Activated CD8-positive, alpha-beta T cell treated with anti-CD3 and anti-CD28 coated beads, Interleukin-2, amount 10 ng/mL, durations not matched to agents 7 days and 5 days (primary cell): ENCODE measurements at regions not wholly inside any gene's neighbourhood (a gene's known extent, or its start where the extent isn't known, plus 50 kb on each side); places are given as distances from the start of the nearest gene placed in this dataset.
"Not testable (repeated sequence)": the region's sequence is repeated elsewhere in the genome, so short reads cannot be mapped to it uniquely, and the experiment has no call there.

Source experiments
- ATAC-seq: fragments of 150-1000 bp; cut with Tn5 transposase; one replicate; pipeline ENCODE4 v1.10.0; 2021; ENCODE audit warnings: moderate library complexity
- CTCF ChIA-PET: fragments of 350-600 bp; sonication (Branson Sonifier 250); formaldehyde crosslinking; loops from one replicate; lab custom pipeline; 2021; ENCODE audit warnings: antibody characterized with exemption; lab: Charles Lee
- POLR2A ChIA-PET: fragments of 350-600 bp; sonication (Branson Sonifier 250); formaldehyde crosslinking; loops from one replicate; lab custom pipeline; 2021; ENCODE audit warnings: antibody characterized with exemption; lab: Charles Lee
- DNase-seq: peaks from one replicate; pipeline ENCODE4 v3.0.0-alpha.2; 2020
- H3K27ac Mint-ChIP-seq: one replicate; pipeline ENCODE4 v1.8.0; 2021; ENCODE audit warnings: mild to moderate bottlenecking, mixed read lengths
- H3K27me3 Mint-ChIP-seq: one replicate; pipeline ENCODE4 v1.8.0; 2021; ENCODE audit warnings: low read depth, mixed read lengths
- H3K36me3 Mint-ChIP-seq: one replicate; pipeline ENCODE4 v1.8.0; 2021; ENCODE audit warnings: low read depth, mixed read lengths
- H3K4me1 Mint-ChIP-seq: one replicate; pipeline ENCODE4 v1.8.0; 2021; ENCODE audit warnings: low read depth, mixed read lengths
- H3K4me3 Mint-ChIP-seq: one replicate; pipeline ENCODE4 v1.8.0; 2021; ENCODE audit warnings: mild to moderate bottlenecking, mixed read lengths
- H3K9me3 Mint-ChIP-seq: one replicate; pipeline ENCODE4 v1.8.0; 2022; ENCODE audit warnings: mixed read lengths; ENCODE audit not compliant: insufficient read depth

GRCh38 chr15:69570997-69571396 is 118.4 kb downstream of the RPLP1 start:
- POLR2A ChIA-PET = no interaction called here
- CTCF ChIA-PET = no interaction called here
- no peaks in the 10 kb centered on the region for H3K9me3 Mint-ChIP-seq

GRCh38 chr15:69573278-69573677 is 120.7 kb downstream of the RPLP1 start:
- DNase-seq, POLR2A ChIA-PET, ATAC-seq, H3K4me3 Mint-ChIP-seq, H3K27ac Mint-ChIP-seq, H3K9me3 Mint-ChIP-seq, H3K36me3 Mint-ChIP-seq: not testable (repeated sequence)
- Mint-ChIP-seq H3K4me1 (peaks cover 49% of the 10 kb centered on the region), H3K27me3 (peaks cover 12% of the 10 kb centered on the region)
- CTCF ChIA-PET = interaction anchor here (0.7 to 1.2 kb wide), 4 partner anchors 16 to 915 kb away, joined by 3 to 4 read pairs (median 3); no protein-coding TSS in a partner anchor

More at GRCh38 chr15:69570997-69571396, 118.4 kb downstream of the RPLP1 start:
- ATAC-seq (no peak), DNase-seq (no peak)
- Mint-ChIP-seq H3K4me3 (no peak overlapping the region), H3K27ac (no peak overlapping the region), H3K4me1 (peaks cover 27% of the 10 kb centered on the region), H3K27me3 (peaks cover 12% of the 10 kb centered on the region), H3K36me3 (no peaks in the 10 kb centered on the region)

GRCh38 chr15:69573815-69574475 is 121.3 kb downstream of the RPLP1 start:
- peaks cover 53% of the 10 kb centered on the region for H3K4me1 Mint-ChIP-seq
- ChIA-PET CTCF (interaction anchor here (0.7 to 1.2 kb wide), 4 partner anchors 15 to 914 kb away, joined by 3 to 4 read pairs (median 3); no protein-coding TSS in a partner anchor), POLR2A (no interaction called here)
- no peaks in the 10 kb centered on the region for H3K9me3 Mint-ChIP-seq
- H3K4me3 Mint-ChIP-seq = no peak overlapping the region
- H3K27ac Mint-ChIP-seq = peak overlapping the region; percentile 62
- ATAC-seq = peak; percentile 62
- H3K36me3 Mint-ChIP-seq = no peaks in the 10 kb centered on the region
- H3K27me3 Mint-ChIP-seq = peaks cover 15% of the 10 kb centered on the region
- peak; percentile 35 for DNase-seq

GRCh38 chr15:69574506-69574905 is 121.9 kb downstream of the RPLP1 start:
- CTCF ChIA-PET = interaction anchor here (1.2 kb wide), 1 partner anchor 98 kb away, joined by 4 read pairs; no protein-coding TSS in a partner anchor
- peak; percentile 22 for ATAC-seq

GRCh38 chr15:69575387-69575786 is 122.8 kb downstream of the RPLP1 start:
- Mint-ChIP-seq H3K4me3 (no peak overlapping the region), H3K9me3 (no peaks in the 10 kb centered on the region), H3K27me3 (peaks cover 16% of the 10 kb centered on the region), H3K4me1 (peaks cover 53% of the 10 kb centered on the region), H3K36me3 (no peaks in the 10 kb centered on the region), H3K27ac (peak overlapping the region; percentile 48)
- ChIA-PET CTCF (interaction anchor here (0.6 to 2.3 kb wide), 14 partner anchors 17 to 953 kb away, joined by 3 to 7 read pairs (median 3); no protein-coding TSS in a partner anchor), POLR2A (no interaction called here)
- DNase-seq = no peak
- ATAC-seq = no peak

More at GRCh38 chr15:69574506-69574905, 121.9 kb downstream of the RPLP1 start:
- Mint-ChIP-seq H3K4me1 (peaks cover 53% of the 10 kb centered on the region), H3K36me3 (no peaks in the 10 kb centered on the region), H3K4me3 (no peak overlapping the region), H3K27ac (peak overlapping the region; percentile 9), H3K9me3 (no peaks in the 10 kb centered on the region), H3K27me3 (peaks cover 17% of the 10 kb centered on the region)
- DNase-seq = no peak
- POLR2A ChIA-PET = no interaction called here

GRCh38 chr15:69576035-69576526 is 123.5 kb downstream of the RPLP1 start:
- peak; percentile 75 for DNase-seq
- Mint-ChIP-seq H3K4me1 (peaks cover 53% of the 10 kb centered on the region), H3K27ac (peak overlapping the region; percentile 48), H3K9me3 (no peaks in the 10 kb centered on the region), H3K4me3 (no peak overlapping the region), H3K27me3 (peaks cover 15% of the 10 kb centered on the region), H3K36me3 (no peaks in the 10 kb centered on the region)
- POLR2A ChIA-PET = no interaction called here
- ATAC-seq = peak; percentile 80
- CTCF ChIA-PET = interaction anchor here (0.7 to 2.3 kb wide), 27 partner anchors 8 to 891 kb away, joined by 3 to 10 read pairs (median 4); no protein-coding TSS in a partner anchor

- peak; percentile 37 for DNase-seq
- Mint-ChIP-seq H3K4me1 (peaks cover 55% of the 10 kb centered on the region), H3K27ac (no peak overlapping the region), H3K27me3 (peaks cover 12% of the 10 kb centered on the region), H3K9me3 (no peaks in the 10 kb centered on the region), H3K4me3 (no peak overlapping the region), H3K36me3 (no peaks in the 10 kb centered on the region)
- ATAC-seq = no peak
- ChIA-PET POLR2A (no interaction called here), CTCF (interaction anchor here (0.7 to 2.3 kb wide), 28 partner anchors 9 to 890 kb away, joined by 3 to 10 read pairs (median 4); partner anchors contain the start of gene TLE3)
These were observed 124.3 kb downstream of the RPLP1 start for GRCh38 chr15:69576948-69577351.

GRCh38 chr15:69577397-69577796 is 124.8 kb downstream of the RPLP1 start:
- no peak for ATAC-seq
- ChIA-PET POLR2A (no interaction called here), CTCF (interaction anchor here (0.8 to 2.3 kb wide), 16 partner anchors 9 to 890 kb away, joined by 3 to 10 read pairs (median 4); no protein-coding TSS in a partner anchor)
- Mint-ChIP-seq H3K9me3 (no peaks in the 10 kb centered on the region), H3K4me3 (no peak overlapping the region), H3K36me3 (no peaks in the 10 kb centered on the region), H3K27me3 (peaks cover 10% of the 10 kb centered on the region), H3K4me1 (peaks cover 55% of the 10 kb centered on the region), H3K27ac (peak overlapping the region; percentile 5)
- DNase-seq = no peak

GRCh38 chr15:69578252-69578651 is 125.6 kb downstream of the RPLP1 start:
- POLR2A ChIA-PET = no interaction called here
- Mint-ChIP-seq H3K4me3 (no peak overlapping the region), H3K36me3 (no peaks in the 10 kb centered on the region), H3K9me3 (no peaks in the 10 kb centered on the region), H3K27ac (no peak overlapping the region), H3K27me3 (peaks cover 10% of the 10 kb centered on the region), H3K4me1 (peaks cover 55% of the 10 kb centered on the region)
- DNase-seq = no peak
- ATAC-seq = no peak
- CTCF ChIA-PET = interaction anchor here (1.8 kb wide), 1 partner anchor 177 kb away, joined by 8 read pairs; no protein-coding TSS in a partner anchor

- H3K27me3 Mint-ChIP-seq = peaks cover 10% of the 10 kb centered on the region
- H3K4me3 Mint-ChIP-seq = no peak overlapping the region
- CTCF ChIA-PET = no interaction called here
- no peaks in the 10 kb centered on the region for H3K9me3 Mint-ChIP-seq
- peaks cover 54% of the 10 kb centered on the region for H3K4me1 Mint-ChIP-seq
- POLR2A ChIA-PET = no interaction called here
- H3K27ac Mint-ChIP-seq = no peak overlapping the region
- H3K36me3 Mint-ChIP-seq = no peaks in the 10 kb centered on the region
- ATAC-seq (no peak), DNase-seq (no peak)
These were observed 126.4 kb downstream of the RPLP1 start for GRCh38 chr15:69578787-69579583.

- no peak for DNase-seq
- ChIA-PET POLR2A (no interaction called here), CTCF (no interaction called here)
- Mint-ChIP-seq H3K4me1 (peaks cover 45% of the 10 kb centered on the region), H3K27me3 (peaks cover 10% of the 10 kb centered on the region), H3K27ac (no peak overlapping the region), H3K4me3 (no peak overlapping the region), H3K36me3 (no peaks in the 10 kb centered on the region), H3K9me3 (no peaks in the 10 kb centered on the region)
- no peak for ATAC-seq
These were observed 127.5 kb downstream of the RPLP1 start for GRCh38 chr15:69579950-69580618.
